Adipocyte (in vitro differentiated cells): ENCODE measurements at regions not wholly inside any gene's neighbourhood (a gene's known extent, or its start where the extent isn't known, plus 50 kb on each side); places are given as distances from the start of the nearest gene placed in this dataset.

Experiments
- DNase-seq: peaks from one replicate; pipeline ENCODE4 v3.0.0-alpha.2; 2015; ENCODE audit warnings: low read depth
- H3K27me3 ChIP-seq: replicated peaks from 2 replicates; pipeline ENCODE4 v1.7.0; 2013; ENCODE audit warnings: mild to moderate bottlenecking, low read length, moderate library complexity; ENCODE audit not compliant: control insufficient read depth, insufficient read depth
- H3K36me3 ChIP-seq: 2 replicates; pipeline ENCODE4 v1.7.0; 2013; ENCODE audit warnings: low read length, mild to moderate bottlenecking, moderate library complexity; ENCODE audit not compliant: control insufficient read depth, insufficient read depth, severe bottlenecking
- H3K4me1 ChIP-seq: 2 replicates; pipeline ENCODE4 v1.7.0; 2013; ENCODE audit warnings: mild to moderate bottlenecking, low read length, moderate library complexity; ENCODE audit not compliant: control insufficient read depth, insufficient read depth
- H3K4me3 ChIP-seq: 2 replicates; pipeline ENCODE4 v1.7.0; 2013; ENCODE audit warnings: mild to moderate bottlenecking, low read length, moderate library complexity
- H3K9ac ChIP-seq: 2 replicates; pipeline ENCODE4 v1.7.0; 2013; ENCODE audit warnings: mild to moderate bottlenecking, low read length, moderate library complexity
- H3K9me3 ChIP-seq: 2 replicates; pipeline ENCODE4 v1.7.0; 2013; ENCODE audit warnings: mild to moderate bottlenecking, low read length, moderate library complexity; ENCODE audit not compliant: control insufficient read depth

GRCh38 chr14:22513066-22513812 is 75.8 kb downstream of the DAD1 start:
- Histone ChIP-seq H3K27me3 (peaks cover 8% of the 10 kb centered on the region), H3K4me3 (no peak overlapping the region), H3K9ac (no peak overlapping the region), H3K4me1 (peaks cover 47% of the 10 kb centered on the region), H3K9me3 (no peaks in the 10 kb centered on the region), H3K36me3 (no peaks in the 10 kb centered on the region)
- peak; percentile 25 for DNase-seq

GRCh38 chr14:22512106-22512814 is 76.8 kb downstream of the DAD1 start:
- no peak for DNase-seq
- no peaks in the 10 kb centered on the region for H3K9me3 ChIP-seq
- H3K27me3 ChIP-seq = peaks cover 8% of the 10 kb centered on the region
- no peaks in the 10 kb centered on the region for H3K36me3 ChIP-seq
- H3K4me1 ChIP-seq = peaks cover 47% of the 10 kb centered on the region
- no peak overlapping the region for H3K9ac ChIP-seq
- no peak overlapping the region for H3K4me3 ChIP-seq

- H3K4me1 ChIP-seq = peaks cover 44% of the 10 kb centered on the region
- peaks cover 5% of the 10 kb centered on the region for H3K27me3 ChIP-seq
- peak; percentile 27 for DNase-seq
- no peak overlapping the region for H3K4me3 ChIP-seq
- no peak overlapping the region for H3K9ac ChIP-seq
- H3K36me3 ChIP-seq = no peaks in the 10 kb centered on the region
- no peaks in the 10 kb centered on the region for H3K9me3 ChIP-seq
These were observed 78.4 kb downstream of the DAD1 start for GRCh38 chr14:22510527-22511110.

GRCh38 chr14:22509751-22510300 is 79.2 kb downstream of the DAD1 start:
- Histone ChIP-seq H3K9me3 (no peaks in the 10 kb centered on the region), H3K4me1 (peaks cover 36% of the 10 kb centered on the region), H3K27me3 (peaks cover 5% of the 10 kb centered on the region), H3K4me3 (no peak overlapping the region), H3K9ac (no peak overlapping the region), H3K36me3 (no peaks in the 10 kb centered on the region)
- DNase-seq = no peak

- H3K4me1 ChIP-seq = peaks cover 36% of the 10 kb centered on the region
- no peak for DNase-seq
- peaks cover 5% of the 10 kb centered on the region for H3K27me3 ChIP-seq
- no peak overlapping the region for H3K4me3 ChIP-seq
- no peak overlapping the region for H3K9ac ChIP-seq
- H3K9me3 ChIP-seq = no peaks in the 10 kb centered on the region
- H3K36me3 ChIP-seq = no peaks in the 10 kb centered on the region
These were observed 79.9 kb downstream of the DAD1 start for GRCh38 chr14:22509036-22509709.

- Histone ChIP-seq H3K4me1 (peaks cover 32% of the 10 kb centered on the region), H3K9me3 (no peaks in the 10 kb centered on the region), H3K27me3 (peaks cover 5% of the 10 kb centered on the region), H3K4me3 (no peak overlapping the region), H3K9ac (no peak overlapping the region), H3K36me3 (no peaks in the 10 kb centered on the region)
- DNase-seq = no peak
These were observed 80.4 kb downstream of the DAD1 start for GRCh38 chr14:22508662-22509035.

- DNase-seq = no peak
- Histone ChIP-seq H3K36me3 (no peaks in the 10 kb centered on the region), H3K9ac (no peak overlapping the region), H3K27me3 (peaks cover 5% of the 10 kb centered on the region), H3K9me3 (no peaks in the 10 kb centered on the region), H3K4me1 (peaks cover 26% of the 10 kb centered on the region), H3K4me3 (no peak overlapping the region)
These were observed 80.9 kb downstream of the DAD1 start for GRCh38 chr14:22508150-22508457.

GRCh38 chr14:22506778-22507351 is 82.2 kb downstream of the DAD1 start:
- DNase-seq = no peak
- H3K9ac ChIP-seq = no peak overlapping the region
- peaks cover 26% of the 10 kb centered on the region for H3K4me1 ChIP-seq
- peaks cover 5% of the 10 kb centered on the region for H3K27me3 ChIP-seq
- no peaks in the 10 kb centered on the region for H3K36me3 ChIP-seq
- no peaks in the 10 kb centered on the region for H3K9me3 ChIP-seq
- H3K4me3 ChIP-seq = no peak overlapping the region

- Histone ChIP-seq H3K9ac (no peak overlapping the region), H3K36me3 (no peaks in the 10 kb centered on the region), H3K9me3 (no peaks in the 10 kb centered on the region), H3K27me3 (peaks cover 5% of the 10 kb centered on the region), H3K4me1 (peaks cover 31% of the 10 kb centered on the region), H3K4me3 (no peak overlapping the region)
- no peak for DNase-seq
These were observed 82.7 kb downstream of the DAD1 start for GRCh38 chr14:22506378-22506710.

GRCh38 chr14:22505697-22506377 is 83.2 kb downstream of the DAD1 start:
- peaks cover 5% of the 10 kb centered on the region for H3K27me3 ChIP-seq
- no peak overlapping the region for H3K4me3 ChIP-seq
- H3K9ac ChIP-seq = no peak overlapping the region
- no peaks in the 10 kb centered on the region for H3K36me3 ChIP-seq
- peaks cover 30% of the 10 kb centered on the region for H3K4me1 ChIP-seq
- DNase-seq = no peak
- H3K9me3 ChIP-seq = no peaks in the 10 kb centered on the region
